Neural progenitor cell (in vitro differentiated cells): ENCODE measurements at regions not wholly inside any gene's neighbourhood (a gene's known extent, or its start where the extent isn't known, plus 50 kb on each side); places are given as distances from the start of the nearest gene placed in this dataset.
"Not testable (repeated sequence)": the region's sequence is repeated elsewhere in the genome, so short reads cannot be mapped to it uniquely, and the experiment has no call there.

Experiments used
- CTCF ChIP-seq: fragments of 200-600 bp; sonication (generic); IDR thresholded peaks from 2 replicates; pipeline ENCODE4 v1.5.1; 2017; ENCODE audit warnings: antibody characterized with exemption, mild to moderate bottlenecking
- EZH2 ChIP-seq: fragments of 200-600 bp; sonication (generic); IDR thresholded peaks from 2 replicates; pipeline ENCODE4 v1.6.1; 2017; ENCODE audit warnings: antibody characterized with exemption, mild to moderate bottlenecking, moderate library complexity

DNA sequence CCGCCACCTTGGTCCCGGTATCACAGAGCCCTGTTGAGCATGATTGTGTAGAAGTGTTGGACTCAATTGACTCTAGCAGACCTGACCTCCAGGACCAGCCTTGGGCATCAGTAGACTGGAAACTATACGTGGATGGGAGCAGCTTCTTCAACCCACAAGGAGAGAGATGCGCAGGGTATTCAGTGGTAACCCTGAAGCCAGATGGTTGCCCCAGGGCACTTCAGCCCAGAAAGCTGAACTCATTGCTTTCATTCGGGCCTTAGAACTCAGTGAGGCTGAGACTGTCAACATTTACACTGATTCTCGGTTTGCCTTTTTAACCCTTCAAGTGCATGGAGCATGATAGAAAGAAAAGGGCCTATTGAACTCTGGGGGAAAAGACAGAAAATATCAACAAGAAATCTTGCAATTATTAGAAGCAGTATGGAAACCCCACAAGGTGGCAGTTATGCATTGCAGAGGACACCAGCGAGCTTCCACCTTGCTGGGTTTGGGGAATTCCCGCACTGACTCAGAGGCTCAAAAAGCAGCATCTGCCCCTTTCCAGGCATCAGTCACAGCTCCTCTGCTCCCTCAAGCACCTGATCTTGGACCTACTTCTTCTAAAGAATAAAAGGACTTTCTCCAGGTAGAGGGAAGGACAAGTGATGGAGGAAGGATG is 83.3 kb upstream of the TANC1 start:
- not testable (repeated sequence) for TF ChIP-seq CTCF, EZH2
